ENCODE measurements at regions not wholly inside any gene's neighbourhood (a gene's known extent, or its start where the extent isn't known, plus 50 kb on each side); places are given as distances from the start of the nearest gene placed in this dataset.

- TF ChIP-seq POLR2A (IDR thresholded peaks at IDR 0.05; ENCODE audit: low read length) (no peak), GATA1 (IDR thresholded peaks at IDR 0.05; ENCODE audit: low read depth, low read length) (no peak)
Measured at GRCh38 chr12:58250077-58250476, 308.7 kb downstream of the ATP23 start.

All from erythroblast (primary cell).